H9 (cell line): ENCODE measurements at regions not wholly inside any gene's neighbourhood (a gene's known extent, or its start where the extent isn't known, plus 50 kb on each side); places are given as distances from the start of the nearest gene placed in this dataset.

ENCODE experiments used
- DNase-seq: peaks from one replicate; pipeline ENCODE4 v3.0.0-alpha.2; 2017
- H2AFZ ChIP-seq: one replicate; pipeline ENCODE4 v1.6.1; 2013; ENCODE audit warnings: mild to moderate bottlenecking, low read length, control low read depth, moderate library complexity
- H2AK5ac ChIP-seq: 2 replicates; pipeline ENCODE4 v1.6.1; 2013; ENCODE audit warnings: low read length, control low read depth, mixed read lengths; ENCODE audit not compliant: insufficient read length
- H2BK120ac ChIP-seq: one replicate; pipeline ENCODE4 v1.6.1; 2013; ENCODE audit warnings: low read depth, mild to moderate bottlenecking, low read length, control low read depth, inconsistent platforms; ENCODE audit not compliant: poor library complexity, severe bottlenecking
- H2BK12ac ChIP-seq: 2 replicates; pipeline ENCODE4 v1.6.1; 2013; ENCODE audit warnings: low read length, control low read depth, mixed read lengths, low read depth; ENCODE audit not compliant: insufficient read length
- H2BK15ac ChIP-seq: 2 replicates; pipeline ENCODE4 v1.6.1; 2013; ENCODE audit warnings: low read depth, low read length, control low read depth
- H2BK20ac ChIP-seq: one replicate; pipeline ENCODE4 v1.6.1; 2013; ENCODE audit warnings: low read depth, mild to moderate bottlenecking, low read length, control low read depth, inconsistent platforms; ENCODE audit not compliant: poor library complexity, severe bottlenecking
- H2BK5ac ChIP-seq: 2 replicates; pipeline ENCODE4 v1.6.1; 2013; ENCODE audit warnings: low read length, control low read depth, mixed read lengths; ENCODE audit not compliant: insufficient read length
- H3K14ac ChIP-seq: 2 replicates; pipeline ENCODE4 v1.6.1; 2013; ENCODE audit warnings: low read length, control low read depth; ENCODE audit not compliant: insufficient read depth
- H3K18ac ChIP-seq: 2 replicates; pipeline ENCODE4 v1.6.1; 2013; ENCODE audit warnings: low read depth, mild to moderate bottlenecking, mixed read lengths, low read length, control low read depth; ENCODE audit not compliant: insufficient read length
- H3K23ac ChIP-seq: 2 replicates; pipeline ENCODE4 v1.6.1; 2013; ENCODE audit warnings: low read length, control low read depth, mixed read lengths, low read depth; ENCODE audit not compliant: insufficient read length
- H3K23me2 ChIP-seq: 2 replicates; pipeline ENCODE4 v1.6.1; 2013; ENCODE audit warnings: low read depth, mild to moderate bottlenecking, mixed read lengths, low read length, control low read depth; ENCODE audit not compliant: insufficient read length, poor library complexity, severe bottlenecking
- H3K27ac ChIP-seq: 2 replicates; pipeline ENCODE4 v1.5.1; 2013; ENCODE audit warnings: low read length, control low read depth, mixed read lengths, low read depth; ENCODE audit not compliant: insufficient read length
- H3K27me3 ChIP-seq: 2 replicates; pipeline ENCODE4 v1.6.1; 2013; ENCODE audit warnings: low read length, control low read depth, inconsistent platforms; ENCODE audit not compliant: insufficient read depth
- H3K4ac ChIP-seq: 2 replicates; pipeline ENCODE4 v1.6.1; 2013; ENCODE audit warnings: low read depth, mild to moderate bottlenecking, control low read depth, inconsistent platforms, low read length, moderate library complexity
- H3K4me1 ChIP-seq: 2 replicates; pipeline ENCODE4 v1.6.1; 2013; ENCODE audit warnings: low read length, control low read depth, inconsistent platforms; ENCODE audit not compliant: insufficient read depth
- H3K4me2 ChIP-seq: 2 replicates; pipeline ENCODE4 v1.6.1; 2013; ENCODE audit warnings: low read length, control low read depth, mixed read lengths; ENCODE audit not compliant: insufficient read length, insufficient read depth
- H3K56ac ChIP-seq: 2 replicates; pipeline ENCODE4 v1.6.1; 2013; ENCODE audit warnings: low read depth, mild to moderate bottlenecking, mixed read lengths, low read length, control low read depth; ENCODE audit not compliant: insufficient read length
- H3K79me1 ChIP-seq: 2 replicates; pipeline ENCODE4 v1.6.1; 2013; ENCODE audit warnings: low read depth, mild to moderate bottlenecking, moderate library complexity, low read length, control low read depth, inconsistent platforms; ENCODE audit not compliant: insufficient read depth, poor library complexity, severe bottlenecking
- H3K79me2 ChIP-seq: 2 replicates; pipeline ENCODE4 v1.6.1; 2013; ENCODE audit warnings: low read length, control low read depth, inconsistent platforms; ENCODE audit not compliant: insufficient read depth
- H3K9ac ChIP-seq: 2 replicates; pipeline ENCODE4 v1.6.1; 2013; ENCODE audit warnings: low read length, control low read depth, mixed read lengths; ENCODE audit not compliant: insufficient read length; ENCODE audit errors: extremely low read depth
- H3K9me3 ChIP-seq: one replicate; pipeline ENCODE4 v1.6.1; 2013; ENCODE audit warnings: low read depth, low read length, inconsistent platforms; ENCODE audit not compliant: control insufficient read depth
- H3T11ph ChIP-seq: one replicate; pipeline ENCODE4 v1.6.1; 2013; ENCODE audit warnings: mild to moderate bottlenecking, low read length, control low read depth, inconsistent platforms
- H4K20me1 ChIP-seq: one replicate; pipeline ENCODE4 v1.6.1; 2013; ENCODE audit not compliant: control insufficient read depth, insufficient read length, insufficient read depth
- H4K5ac ChIP-seq: 2 replicates; pipeline ENCODE4 v1.6.1; 2013; ENCODE audit warnings: low read depth, mild to moderate bottlenecking, mixed read lengths, low read length, control low read depth; ENCODE audit not compliant: insufficient read length
- H4K8ac ChIP-seq: replicated peaks from 2 replicates; pipeline ENCODE4 v1.6.1; 2013; ENCODE audit warnings: low read length, control low read depth, mixed read lengths, low read depth; ENCODE audit not compliant: insufficient read length
- H4K91ac ChIP-seq: 2 replicates; pipeline ENCODE4 v1.6.1; 2013; ENCODE audit warnings: low read depth, mild to moderate bottlenecking, moderate library complexity, mixed read lengths, low read length, control low read depth; ENCODE audit not compliant: insufficient read length
- H3K27ac Mint-ChIP-seq, 3 experiments: 2 replicates in 2 of 3; 3 replicates in 1 of 3; pipeline ENCODE4 v1.8.0; 2020 to 2021; ENCODE audit warnings: mixed read lengths in 3 of 3, mild to moderate bottlenecking in 1 of 3, moderate library complexity in 1 of 3
- H3K27me3 Mint-ChIP-seq: 2 replicates; pipeline ENCODE4 v1.8.0; 2021; ENCODE audit warnings: low read depth, mild to moderate bottlenecking, moderate library complexity, mixed read lengths
- H3K36me3 Mint-ChIP-seq, 3 experiments: 2 replicates in 2 of 3; 3 replicates in 1 of 3; pipeline ENCODE4 v1.8.0; 2020 to 2021; ENCODE audit warnings: low read depth in 3 of 3, mixed read lengths in 3 of 3; ENCODE audit not compliant: insufficient read depth in 1 of 3
- H3K4me1 Mint-ChIP-seq, 2 experiments: 2 replicates each; pipeline ENCODE4 v1.8.0; 2020; ENCODE audit warnings: mixed read lengths in 2 of 2
- H3K4me3 Mint-ChIP-seq, 2 experiments: 2 replicates in 1 of 2; 3 replicates in 1 of 2; pipeline ENCODE4 v1.8.0; 2020 to 2021; ENCODE audit warnings: mild to moderate bottlenecking in 2 of 2, mixed read lengths in 2 of 2, moderate library complexity in 1 of 2
- H3K9me3 Mint-ChIP-seq, 2 experiments: 2 replicates in 1 of 2; 3 replicates in 1 of 2; pipeline ENCODE4 v1.8.0; 2020; ENCODE audit warnings: mild to moderate bottlenecking in 2 of 2, mixed read lengths in 2 of 2, moderate library complexity in 1 of 2
- CTCF ChIP-seq: fragments of 200-600 bp; sonication (generic); conservative IDR thresholded peaks from 3 replicates; pipeline ENCODE4 v1.8.0; 2021; ENCODE audit warnings: antibody characterized with exemption, mild to moderate bottlenecking
- WGBS: extraction: QIAGEN DNeasy Blood & Tissue Kit; methylation state at CpG from one replicate; pipeline ENCODE4 v1.1.7; 2013; ENCODE audit warnings: missing lambda C conversion rate, low lambda C conversion rate, mixed read lengths; ENCODE audit not compliant: insufficient read length; ENCODE audit errors: extremely low coverage; 5-methylcytosine and 5-hydroxymethylcytosine counted together

- no peak for DNase-seq
- H3K18ac ChIP-seq: no peak overlapping the region
- no peak overlapping the region for H3K14ac ChIP-seq
- no peaks in the 10 kb centered on the region for H3K79me1 ChIP-seq
- no CpG with 5 or more reads among the region's 2 CpGs for WGBS
- TF ChIP-seq CTCF: no peak
- no peak overlapping the region for H3K23ac ChIP-seq
- H3K79me2 ChIP-seq: no peaks in the 10 kb centered on the region
- H4K5ac ChIP-seq: no peak overlapping the region
- no peak overlapping the region for H2BK12ac ChIP-seq
- H2BK15ac ChIP-seq: no peak overlapping the region
- H3K27me3 ChIP-seq: no peaks in the 10 kb centered on the region
- H3K9me3 ChIP-seq: no peaks in the 10 kb centered on the region
- Mint-ChIP-seq H3K27me3 (no peaks in the 10 kb centered on the region), H3K27ac (peak overlapping the region in 2 of 3 experiments; percentile 40 to 80; a peak in 4 of 7 replicates), H3K4me3 (no peak overlapping the region), H3K4me1 (peaks cover 15 to 20% of the 10 kb centered on the region in 2 experiments), H3K9me3 (peaks cover 2 to 4% of the 10 kb centered on the region in 2 experiments; a peak in 3 of 5 replicates), H3K36me3 (no peaks in the 10 kb centered on the region; a peak in 1 of 7 replicates)
- H3K27ac ChIP-seq: no peak overlapping the region
- no peak overlapping the region for H2BK20ac ChIP-seq
- H4K8ac ChIP-seq: no peak overlapping the region
- H2AFZ ChIP-seq: no peak overlapping the region
- H4K20me1 ChIP-seq: no peaks in the 10 kb centered on the region
- no peak overlapping the region for H3K4me2 ChIP-seq
- H3K4me1 ChIP-seq: no peaks in the 10 kb centered on the region
- no peak overlapping the region for H3T11ph ChIP-seq
- no peak overlapping the region for H2BK5ac ChIP-seq
- H3K56ac ChIP-seq: no peak overlapping the region
- H3K4ac ChIP-seq: no peak overlapping the region
- no peak overlapping the region for H3K9ac ChIP-seq
- no peak overlapping the region for H4K91ac ChIP-seq
- no peaks in the 10 kb centered on the region for H3K23me2 ChIP-seq
- no peak overlapping the region for H2AK5ac ChIP-seq
- no peak overlapping the region for H2BK120ac ChIP-seq
These were observed 694.6 kb downstream of the CPS1 start for GRCh38 chr2:211251016-211251415.
